IPS DF 6.9 (cell line): ENCODE measurements at regions not wholly inside any gene's neighbourhood (a gene's known extent, or its start where the extent isn't known, plus 50 kb on each side); places are given as distances from the start of the nearest gene placed in this dataset.

ENCODE experiments used
- DNase-seq: peaks from one replicate; pipeline ENCODE4 v3.0.0-alpha.2; 2013; ENCODE audit warnings: low read depth, low spot score
- H3K27ac ChIP-seq: one replicate; pipeline ENCODE4 v1.5.1; 2013; ENCODE audit warnings: low read length, control low read depth
- H3K27me3 ChIP-seq: 2 replicates; pipeline ENCODE4 v1.6.1; 2013; ENCODE audit warnings: mild to moderate bottlenecking, low read length; ENCODE audit not compliant: control insufficient read depth, insufficient read depth
- H3K36me3 ChIP-seq: 2 replicates; pipeline ENCODE4 v1.6.1; 2013; ENCODE audit warnings: low read length; ENCODE audit not compliant: control insufficient read depth, insufficient read depth
- H3K4me1 ChIP-seq: 2 replicates; pipeline ENCODE4 v1.6.1; 2013; ENCODE audit warnings: low read length; ENCODE audit not compliant: control insufficient read depth, insufficient read depth
- H3K4me3 ChIP-seq: 2 replicates; pipeline ENCODE4 v1.5.1; 2013; ENCODE audit warnings: mild to moderate bottlenecking, low read length
- H3K9me3 ChIP-seq: 2 replicates; pipeline ENCODE4 v1.6.1; 2013; ENCODE audit warnings: low read length, inconsistent platforms; ENCODE audit not compliant: control insufficient read depth, insufficient read depth
- WGBS: extraction: QIAGEN DNeasy Blood & Tissue Kit; methylation state at CpG from one replicate; pipeline ENCODE4 v1.1.7; 2013; ENCODE audit warnings: mixed read lengths, missing lambda C conversion rate; ENCODE audit not compliant: insufficient read length, insufficient coverage; 5-methylcytosine and 5-hydroxymethylcytosine counted together

GRCh38 chr2:49296107-49296867, 142.0 kb upstream of the FSHR start:
- WGBS = no CpG with 5 or more reads among the region's 6 CpGs
- Histone ChIP-seq H3K27ac (no peak overlapping the region), H3K4me1 (no peaks in the 10 kb centered on the region), H3K36me3 (no peaks in the 10 kb centered on the region), H3K4me3 (no peak overlapping the region), H3K27me3 (no peaks in the 10 kb centered on the region), H3K9me3 (no peaks in the 10 kb centered on the region)
- DNase-seq = no peak

GRCh38 chr2:49294225-49294624, 139.9 kb upstream of the FSHR start:
- Histone ChIP-seq H3K27ac (no peak overlapping the region), H3K4me3 (no peak overlapping the region), H3K27me3 (no peaks in the 10 kb centered on the region), H3K9me3 (no peaks in the 10 kb centered on the region), H3K4me1 (no peaks in the 10 kb centered on the region), H3K36me3 (no peaks in the 10 kb centered on the region)
- no peak for DNase-seq

- Histone ChIP-seq H3K9me3 (no peaks in the 10 kb centered on the region), H3K36me3 (no peaks in the 10 kb centered on the region), H3K4me3 (no peak overlapping the region), H3K27ac (no peak overlapping the region), H3K4me1 (no peaks in the 10 kb centered on the region), H3K27me3 (no peaks in the 10 kb centered on the region)
- WGBS = 100% methylated on average over 1 of the region's 3 CpGs
- no peak for DNase-seq
These were observed 137.3 kb upstream of the FSHR start for GRCh38 chr2:49291619-49292018.

DNA sequence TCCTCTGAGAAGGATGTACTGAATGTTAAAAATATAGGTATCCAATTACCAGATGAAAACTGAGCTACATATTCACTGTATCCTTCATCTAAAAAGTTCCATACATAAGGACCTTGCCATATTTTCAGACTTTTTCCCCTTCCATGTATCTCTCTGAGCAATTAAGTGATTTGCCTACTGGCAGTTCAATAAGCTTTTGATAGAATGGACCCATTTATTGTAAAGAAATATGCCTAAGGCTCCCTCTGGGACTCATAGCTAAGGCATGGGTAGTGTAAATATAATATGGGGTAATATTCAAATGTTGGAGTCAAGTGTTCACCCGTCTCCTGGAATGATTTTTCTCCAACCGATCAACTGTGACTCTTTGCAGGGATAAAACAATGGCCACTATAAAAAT, 135.4 kb upstream of the FSHR start:
- H3K4me1 ChIP-seq = no peaks in the 10 kb centered on the region
- no peaks in the 10 kb centered on the region for H3K9me3 ChIP-seq
- H3K27ac ChIP-seq = no peak overlapping the region
- H3K36me3 ChIP-seq = no peaks in the 10 kb centered on the region
- H3K27me3 ChIP-seq = no peaks in the 10 kb centered on the region
- no CpG with 5 or more reads among the region's 2 CpGs for WGBS
- no peak overlapping the region for H3K4me3 ChIP-seq
- no peak for DNase-seq

DNA sequence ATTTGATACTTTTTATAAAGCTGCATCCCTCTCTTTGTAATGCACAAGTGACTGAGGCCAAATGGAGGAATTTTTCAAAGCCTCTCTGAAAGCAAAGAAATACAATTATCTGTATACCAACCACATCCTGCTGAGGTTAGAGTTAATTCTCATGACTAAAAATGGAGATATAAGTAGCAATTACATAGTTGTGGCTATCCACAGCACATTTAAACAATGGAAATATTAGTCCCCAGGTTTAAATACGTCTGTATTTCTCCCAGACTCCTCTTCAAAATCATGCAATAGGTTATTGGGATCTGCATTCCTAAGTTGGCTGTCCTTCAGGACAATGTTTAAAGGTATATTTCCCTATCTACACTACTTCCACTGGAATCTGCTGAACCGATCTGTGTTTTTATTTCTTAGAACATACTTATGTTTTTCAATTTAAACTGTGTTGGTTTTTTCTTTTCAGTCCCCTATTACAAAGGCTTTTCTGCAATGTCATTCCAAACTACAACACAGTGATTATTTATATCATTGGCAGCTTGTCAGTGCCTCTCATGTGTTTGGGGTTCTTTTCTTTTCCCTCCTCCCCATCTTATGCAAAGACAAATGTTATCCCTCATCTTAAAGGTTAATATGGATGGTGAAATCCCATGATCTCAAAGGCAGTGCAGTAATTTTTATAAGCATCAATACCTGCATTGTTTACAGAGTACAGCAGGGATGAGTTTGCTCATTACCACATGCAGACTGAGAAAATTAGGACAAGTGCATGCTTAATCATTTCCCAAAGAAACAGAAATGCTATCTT, 134.8 kb upstream of the FSHR start:
- Histone ChIP-seq H3K36me3 (no peaks in the 10 kb centered on the region), H3K27me3 (no peaks in the 10 kb centered on the region), H3K4me3 (no peak overlapping the region), H3K27ac (no peak overlapping the region), H3K4me1 (no peaks in the 10 kb centered on the region), H3K9me3 (no peaks in the 10 kb centered on the region)
- no CpG with 5 or more reads among the region's 2 CpGs for WGBS
- no peak for DNase-seq

- WGBS = no CpG with 5 or more reads among the region's 3 CpGs
- Histone ChIP-seq H3K27me3 (no peaks in the 10 kb centered on the region), H3K9me3 (no peaks in the 10 kb centered on the region), H3K36me3 (no peaks in the 10 kb centered on the region), H3K27ac (no peak overlapping the region), H3K4me1 (no peaks in the 10 kb centered on the region), H3K4me3 (no peak overlapping the region)
- DNase-seq = no peak
These were observed 133.9 kb upstream of the FSHR start for GRCh38 chr2:49288113-49288705.

DNA sequence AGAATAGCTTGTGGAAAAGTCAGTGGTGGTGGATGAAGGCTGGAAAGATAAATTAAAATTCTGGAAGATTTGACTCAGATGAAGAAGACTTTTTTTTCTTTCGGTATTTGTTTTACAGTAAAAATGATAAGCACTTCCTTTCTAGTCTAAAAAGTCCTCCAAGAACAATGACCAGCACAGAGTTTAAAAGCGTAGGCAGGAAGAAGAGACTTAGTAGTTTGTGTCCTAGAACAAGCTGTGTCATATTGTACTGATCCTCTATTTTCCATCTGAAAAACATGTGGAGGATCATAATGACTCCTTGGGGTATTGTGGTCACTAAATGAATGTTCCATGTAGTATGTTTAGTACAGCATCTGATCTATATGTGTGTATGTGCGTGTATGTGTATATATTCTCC, 132.4 kb upstream of the FSHR start:
- H3K27me3 ChIP-seq = no peaks in the 10 kb centered on the region
- no peak overlapping the region for H3K27ac ChIP-seq
- H3K9me3 ChIP-seq = no peaks in the 10 kb centered on the region
- H3K36me3 ChIP-seq = no peaks in the 10 kb centered on the region
- no peaks in the 10 kb centered on the region for H3K4me1 ChIP-seq
- H3K4me3 ChIP-seq = no peak overlapping the region
- no peak for DNase-seq
- WGBS = no CpG with 5 or more reads among the region's 3 CpGs

- Histone ChIP-seq H3K27me3 (no peaks in the 10 kb centered on the region), H3K4me3 (no peak overlapping the region), H3K9me3 (no peaks in the 10 kb centered on the region), H3K4me1 (no peaks in the 10 kb centered on the region), H3K36me3 (no peaks in the 10 kb centered on the region), H3K27ac (no peak overlapping the region)
- no CpG with 5 or more reads among the region's 2 CpGs for WGBS
- no peak for DNase-seq
These were observed 131.7 kb upstream of the FSHR start for GRCh38 chr2:49286045-49286444.

DNA sequence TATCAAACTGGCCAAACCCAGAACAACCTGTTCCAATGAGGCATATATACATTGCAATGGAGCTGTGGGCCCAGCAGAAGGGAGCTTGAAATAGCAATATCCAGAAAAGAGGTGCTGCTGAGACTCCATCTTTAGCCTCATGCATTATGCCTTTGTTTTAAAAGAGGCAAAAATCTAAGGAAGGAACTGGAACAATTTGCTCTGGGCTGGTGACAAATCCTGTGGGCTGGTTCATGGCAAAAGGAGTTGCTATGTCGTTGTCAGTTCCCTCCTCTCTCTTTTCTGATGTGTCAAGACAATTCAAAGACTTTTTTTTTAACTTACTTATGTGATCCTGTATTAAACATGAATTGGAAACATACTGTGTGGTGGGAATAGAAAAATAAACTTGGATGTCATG, 124.2 kb upstream of the FSHR start:
- no peaks in the 10 kb centered on the region for H3K27me3 ChIP-seq
- WGBS = no CpG with 5 or more reads among the region's 1 CpG
- H3K4me3 ChIP-seq = no peak overlapping the region
- H3K27ac ChIP-seq = no peak overlapping the region
- no peaks in the 10 kb centered on the region for H3K9me3 ChIP-seq
- no peak for DNase-seq
- H3K36me3 ChIP-seq = no peaks in the 10 kb centered on the region
- no peaks in the 10 kb centered on the region for H3K4me1 ChIP-seq

GRCh38 chr2:49278141-49278540, 123.8 kb upstream of the FSHR start:
- no peaks in the 10 kb centered on the region for H3K4me1 ChIP-seq

More at GRCh38 chr2:49278141-49278540, 123.8 kb upstream of the FSHR start:
- no peak overlapping the region for H3K27ac ChIP-seq
- no peak overlapping the region for H3K4me3 ChIP-seq
- H3K36me3 ChIP-seq = no peaks in the 10 kb centered on the region
- DNase-seq = no peak
- no peaks in the 10 kb centered on the region for H3K27me3 ChIP-seq
- H3K9me3 ChIP-seq = no peaks in the 10 kb centered on the region
